SKM-1 (cell line): ENCODE measurements at regions not wholly inside any gene's neighbourhood (a gene's known extent, or its start where the extent isn't known, plus 50 kb on each side); places are given as distances from the start of the nearest gene placed in this dataset.
"Not testable (repeated sequence)": the region's sequence is repeated elsewhere in the genome, so short reads cannot be mapped to it uniquely, and the experiment has no call there.

Source experiments
- DNase-seq: peaks from one replicate; lab custom pipeline; 2025; ENCODE audit not compliant: unreplicated experiment; lab: John Stamatoyannopoulos, UW

- DNase-seq: no peak
Observed at GRCh38 chr4:16450724-16451123, 224.5 kb upstream of the TAPT1 start.

DNA sequence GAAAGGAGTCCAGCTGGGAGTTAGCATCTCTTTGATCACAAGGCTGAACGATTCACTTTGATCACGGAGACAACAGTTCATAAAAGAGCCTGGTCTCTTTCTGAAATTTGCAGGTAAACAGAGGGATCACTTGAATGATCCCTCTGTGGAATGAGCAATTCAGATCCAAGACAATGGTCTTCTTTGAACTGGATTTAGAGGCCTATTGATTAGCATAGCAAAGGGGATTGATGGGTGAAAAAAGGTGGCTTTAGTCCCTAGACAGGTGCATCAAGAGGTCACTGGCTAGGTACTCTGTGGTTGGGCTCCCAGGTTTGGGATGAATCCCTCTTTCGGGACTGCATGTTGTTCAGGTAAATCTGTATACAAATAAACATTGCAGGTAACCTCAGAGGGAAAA lies 223.8 kb upstream of the TAPT1 start:
- no peak for DNase-seq

- DNase-seq: no peak
Observed at GRCh38 chr4:16449406-16449805, 223.1 kb upstream of the TAPT1 start.

- no peak for DNase-seq
Observed at GRCh38 chr4:16448241-16448840, 222.1 kb upstream of the TAPT1 start.

- DNase-seq: peak; percentile 9
Observed at GRCh38 chr4:16443504-16444088, 217.3 kb upstream of the TAPT1 start.

- no peak for DNase-seq
Observed at GRCh38 chr4:16442296-16442695, 216.0 kb upstream of the TAPT1 start.

GRCh38 chr4:16439768-16440167 lies 213.5 kb upstream of the TAPT1 start:
- DNase-seq: no peak

DNA sequence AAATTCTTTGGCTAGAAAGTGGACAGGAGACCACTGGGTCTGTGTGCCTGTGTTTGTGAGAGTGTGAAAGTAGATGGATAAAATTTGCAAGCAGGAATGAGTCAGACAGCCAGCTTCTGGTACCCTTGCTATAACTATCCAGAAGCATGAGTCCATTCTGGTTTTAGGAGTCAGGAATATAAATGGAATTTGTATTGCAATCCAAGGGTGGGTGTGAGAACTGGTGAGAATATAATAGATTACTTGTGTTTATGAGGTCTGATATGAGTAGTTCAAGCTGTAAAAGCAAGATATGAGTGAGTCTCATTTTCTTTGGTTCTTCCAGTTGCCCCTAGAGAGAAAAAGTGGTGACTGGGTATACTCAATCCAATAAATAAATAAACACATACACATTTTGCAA lies 212.7 kb upstream of the TAPT1 start:
- no peak for DNase-seq

DNA sequence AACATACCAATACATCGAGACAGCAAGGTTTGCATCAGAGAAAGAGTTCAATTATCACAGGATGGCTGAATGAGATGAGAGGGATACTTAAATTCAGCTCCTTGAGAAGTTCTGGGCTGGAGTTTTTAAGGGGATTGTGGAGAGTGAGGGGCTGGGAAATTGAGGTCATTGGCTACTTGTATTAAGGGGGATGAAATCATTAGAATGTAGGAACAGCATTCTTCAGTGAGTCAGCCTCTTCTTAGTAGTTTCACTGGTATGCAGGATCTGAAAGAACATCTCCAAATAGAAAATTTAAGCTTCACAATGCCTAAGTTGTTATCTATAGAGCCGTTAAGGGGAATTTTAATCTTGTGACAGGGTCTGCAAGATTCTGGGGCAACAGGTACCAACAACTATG lies 211.6 kb upstream of the TAPT1 start:
- DNase-seq: no peak

DNA sequence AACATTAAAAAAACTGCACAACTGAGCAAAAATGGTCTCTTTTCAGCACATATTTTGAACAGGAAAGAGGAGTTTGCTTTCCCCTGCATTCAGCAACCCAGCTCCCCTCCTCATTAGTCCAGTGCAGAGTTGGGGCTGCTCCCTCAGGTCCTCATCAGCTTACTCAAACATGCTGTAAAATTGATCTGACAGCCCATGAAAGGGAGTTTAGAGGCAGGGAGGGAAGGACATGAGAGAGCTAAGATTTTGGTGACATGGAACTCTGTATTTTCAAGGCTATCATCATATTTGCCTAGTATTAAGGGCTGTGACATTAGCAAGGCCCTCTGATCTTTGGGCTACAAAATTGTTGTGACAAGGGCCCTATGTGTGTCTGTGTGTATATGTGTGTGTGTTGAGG lies 205.6 kb upstream of the TAPT1 start:
- no peak for DNase-seq

DNA sequence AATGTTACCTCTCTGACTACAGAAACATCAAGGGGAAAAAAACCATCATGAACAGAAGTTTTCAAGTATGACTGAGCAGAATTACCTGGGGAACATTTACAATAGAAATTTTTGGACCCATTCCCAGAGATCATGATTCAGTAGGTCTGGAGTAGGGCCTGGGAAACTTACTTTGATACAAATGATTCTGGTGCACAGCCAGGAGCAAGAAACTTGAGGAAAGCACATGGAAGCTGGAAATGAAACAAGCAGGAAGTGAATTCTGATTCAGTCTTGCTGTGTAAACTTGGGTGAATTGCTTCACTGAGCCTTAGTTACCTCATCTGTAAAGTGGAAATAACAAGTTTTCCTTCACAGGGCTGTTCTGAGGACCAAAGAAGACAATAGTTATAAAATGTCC lies 192.5 kb upstream of the TAPT1 start:
- DNase-seq: no peak

DNA sequence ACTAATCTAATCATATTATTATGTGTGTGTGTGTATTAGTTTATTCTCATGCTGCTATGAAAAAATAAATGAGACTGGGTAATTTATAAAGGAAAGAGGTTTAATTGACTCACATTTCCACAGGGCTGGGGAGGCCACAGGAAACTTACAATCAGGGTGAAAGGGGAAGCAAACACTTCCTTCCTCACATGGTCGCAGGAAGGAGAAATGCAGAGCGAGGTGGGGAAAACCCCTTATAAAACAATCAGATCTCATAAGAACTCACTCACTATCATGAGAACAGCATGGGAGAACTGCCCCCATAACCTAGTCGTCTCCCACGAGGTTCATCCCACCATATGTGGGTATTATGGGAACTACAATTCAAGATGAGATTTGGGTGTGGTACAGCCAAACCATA lies 190.9 kb upstream of the TAPT1 start:
- DNase-seq: no peak

DNA sequence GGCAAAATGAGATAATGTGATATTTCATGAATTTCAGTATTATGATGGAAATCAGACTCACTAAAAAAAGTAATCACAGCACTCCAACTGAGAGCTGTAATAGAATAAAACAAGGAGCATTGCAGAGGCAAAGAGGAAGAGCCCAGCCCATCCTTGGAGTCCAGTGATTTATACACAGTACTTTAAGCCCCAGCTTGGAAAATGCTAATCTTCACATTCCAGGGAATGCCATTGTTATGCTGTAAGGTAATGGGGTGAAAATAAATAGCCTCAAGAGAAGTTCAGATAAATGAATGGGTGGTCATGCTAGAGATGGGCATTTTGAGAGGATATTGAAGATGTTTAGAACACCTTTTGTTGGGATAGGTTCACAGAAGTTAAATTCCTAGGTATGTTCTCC lies 190.3 kb upstream of the TAPT1 start:
- no peak for DNase-seq

GRCh38 chr4:16415751-16416150 lies 189.5 kb upstream of the TAPT1 start:
- no peak for DNase-seq

DNA sequence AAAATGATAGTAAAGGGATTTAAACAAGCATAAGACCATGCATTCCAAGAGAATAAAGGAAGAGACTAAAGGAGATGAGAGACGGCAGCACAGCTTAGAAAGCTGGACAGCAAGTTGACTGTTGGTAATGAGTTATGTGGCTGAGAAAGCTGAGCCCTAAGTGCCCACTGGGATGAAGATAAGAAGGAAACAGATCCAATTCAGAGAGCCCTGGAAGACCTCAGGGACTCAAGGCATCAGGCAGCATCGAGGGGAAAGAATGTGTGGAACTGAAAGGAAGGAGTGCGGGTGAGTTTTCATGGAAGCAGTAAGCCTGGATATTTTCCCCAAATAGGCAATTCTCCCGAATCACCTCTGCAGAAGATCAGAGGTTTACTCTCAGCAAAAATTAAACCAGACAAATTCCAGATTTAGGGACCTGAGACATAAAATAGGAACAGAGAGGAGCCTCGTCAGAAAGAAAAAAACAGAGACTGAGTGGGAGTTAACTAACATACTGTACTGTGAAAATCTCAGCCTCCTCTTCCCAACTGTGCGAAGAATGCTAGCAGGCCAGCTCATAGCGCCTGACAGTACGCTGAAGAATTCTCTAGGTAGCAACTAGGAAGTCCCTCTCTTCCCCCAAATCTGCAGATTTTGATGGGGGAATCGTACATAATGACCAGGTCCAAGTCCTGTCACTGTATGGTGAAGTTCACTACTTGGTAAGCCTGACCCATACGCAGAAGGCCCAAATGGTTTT lies 187.7 kb upstream of the TAPT1 start:
- no peak for DNase-seq

- no peak for DNase-seq
Observed at GRCh38 chr4:16411501-16412085, 185.3 kb upstream of the TAPT1 start.

- DNase-seq: not testable (repeated sequence)
Observed at GRCh38 chr4:16393216-16393615, 166.9 kb upstream of the TAPT1 start.

- no peak for DNase-seq
Observed at GRCh38 chr4:16391196-16391595, 164.9 kb upstream of the TAPT1 start.

DNA sequence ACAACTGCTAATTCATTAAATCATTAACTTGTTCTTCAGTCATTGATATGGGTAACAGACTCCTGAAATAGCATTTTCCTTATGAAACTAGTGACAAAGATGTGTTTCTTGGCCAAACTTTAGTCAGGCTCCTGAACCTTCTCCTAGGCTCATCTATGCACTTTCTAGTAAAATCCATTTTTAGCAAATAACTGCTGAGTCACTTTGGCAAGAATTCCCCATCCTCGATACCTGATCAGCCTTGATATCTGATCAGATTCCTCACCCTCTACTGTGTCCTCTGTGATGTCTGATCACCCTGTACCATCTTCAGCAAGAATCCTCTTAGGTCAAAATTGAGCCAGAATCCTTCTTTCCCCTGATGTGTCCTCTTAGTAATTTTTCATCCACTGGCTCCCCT lies 161.2 kb upstream of the TAPT1 start:
- DNase-seq: no peak

- no peak for DNase-seq
Observed at GRCh38 chr4:16386711-16387320, 160.5 kb upstream of the TAPT1 start.

DNA sequence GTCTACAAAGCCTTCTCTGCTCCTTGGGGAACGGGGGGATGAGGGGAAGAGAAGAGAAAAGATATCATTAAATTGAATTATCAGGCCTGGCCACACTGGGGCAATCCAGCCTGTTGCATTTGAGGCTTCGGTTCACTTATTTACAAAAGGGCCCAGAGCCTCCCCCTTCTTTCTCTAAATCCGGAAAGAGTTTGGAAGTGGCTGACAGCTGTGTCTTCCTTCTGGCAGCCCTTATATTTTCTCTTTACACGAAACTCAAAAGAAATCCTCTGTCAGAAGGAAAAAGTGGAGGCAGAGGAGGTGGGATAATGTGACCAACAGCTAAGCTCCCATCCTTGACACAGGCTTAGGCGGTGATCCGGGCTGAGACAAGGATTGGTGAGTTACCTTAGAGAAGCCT lies 158.3 kb upstream of the TAPT1 start:
- DNase-seq: no peak

DNA sequence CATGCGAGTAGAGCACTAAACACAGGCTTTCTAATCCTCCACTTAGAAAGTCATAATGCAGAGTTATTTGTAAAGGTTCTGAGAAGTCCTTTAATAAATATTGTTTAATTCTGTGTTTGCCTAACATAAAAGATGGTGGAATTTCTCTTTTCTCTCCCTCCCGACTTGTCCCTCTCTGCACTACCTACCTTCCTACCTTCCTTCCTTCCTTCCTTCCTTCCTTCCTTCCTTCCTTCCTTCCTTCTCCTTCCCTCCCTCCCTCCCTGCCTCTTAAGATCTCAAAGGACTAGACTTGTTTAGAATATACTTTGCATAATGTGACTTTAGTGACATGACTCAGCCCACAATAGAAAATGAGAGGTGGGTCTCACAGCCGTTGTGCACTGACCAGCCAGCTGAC lies 156.3 kb upstream of the TAPT1 start:
- no peak for DNase-seq
